Suprapubic skin (tissue), 4 donors: ENCODE measurements at regions not wholly inside any gene's neighbourhood (a gene's known extent, or its start where the extent isn't known, plus 50 kb on each side); places are given as distances from the start of the nearest gene placed in this dataset.

Experiments
- DNase-seq, 2 donors: peaks; one replicate each; pipeline ENCODE4 v3.0.0-alpha.2; 2019; ENCODE audit warnings: low spot score in 2 of 2
- H3K27ac ChIP-seq: fragments of 200-600 bp; sonication (generic); one replicate; pipeline ENCODE4 v1.5.1; 2019
- H3K27me3 ChIP-seq: fragments of 200-600 bp; sonication (generic); one replicate; pipeline ENCODE4 v1.5.1; 2019
- H3K36me3 ChIP-seq: fragments of 200-600 bp; sonication (generic); one replicate; pipeline ENCODE4 v1.5.1; 2019
- H3K4me1 ChIP-seq: fragments of 200-600 bp; sonication (generic); one replicate; pipeline ENCODE4 v1.5.1; 2019
- H3K4me3 ChIP-seq: fragments of 200-600 bp; sonication (generic); one replicate; pipeline ENCODE4 v1.5.1; 2019; ENCODE audit warnings: mild to moderate bottlenecking
- H3K9me3 ChIP-seq: fragments of 200-600 bp; sonication (generic); one replicate; pipeline ENCODE4 v1.5.1; 2019
- EP300 ChIP-seq: sonication (generic); formaldehyde crosslinking; IDR thresholded peaks from one replicate; pipeline ENCODE4 v1.6.1; 2017; ENCODE audit warnings: antibody characterized with exemption
- POLR2A ChIP-seq, 2 donors: fragments of 450-650 bp; IDR thresholded peaks; one replicate each; pipeline ENCODE4 v1.6.1; 2017; ENCODE audit warnings: antibody characterized with exemption in 2 of 2, mild to moderate bottlenecking in 2 of 2, moderate library complexity in 2 of 2
- POLR2AphosphoS5 ChIP-seq, 3 donors: sonication (generic); formaldehyde crosslinking; IDR thresholded peaks; one replicate each; pipeline ENCODE4 v1.6.1; 2017; ENCODE audit warnings: antibody characterized with exemption in 3 of 3
- WGBS: methylation state at CpG from one replicate; pipeline ENCODE4 v1.1.5; 2018; 5-methylcytosine and 5-hydroxymethylcytosine counted together
- TF ChIP-seq, protein P1 (sequence below), 2 donors: fragments of 200-600 bp in 1 of 2; fragments of 450-650 bp in 1 of 2; sonication (generic) in 1 of 2; IDR thresholded peaks; one replicate each; pipeline ENCODE4 v1.5.1; 2016 to 2019; ENCODE audit warnings: antibody characterized with exemption in 2 of 2, mild to moderate bottlenecking in 1 of 2, moderate library complexity in 1 of 2

DNA sequence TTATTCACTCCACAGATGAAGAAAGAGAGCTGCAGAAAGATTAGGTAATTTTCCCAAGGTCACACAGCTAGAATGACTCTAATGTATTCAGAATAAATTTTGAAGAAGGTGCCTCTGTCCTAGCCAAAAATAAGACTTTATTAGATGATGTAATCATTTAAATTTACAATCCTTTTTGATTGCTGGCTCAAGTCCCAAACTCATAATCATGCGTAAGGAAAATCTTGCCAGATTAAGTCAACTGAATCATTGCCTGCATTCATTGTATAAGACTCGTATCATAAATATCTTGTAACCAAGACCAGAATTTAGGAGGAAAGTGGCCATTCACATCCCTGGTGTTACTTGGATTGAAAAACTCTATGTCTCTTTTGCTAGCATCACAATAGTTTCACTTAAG lies 53.1 kb upstream of the STK39 start:
- DNase-seq = no peak
- Histone ChIP-seq H3K27me3 (no peaks in the 10 kb centered on the region), H3K27ac (no peak overlapping the region), H3K4me1 (no peaks in the 10 kb centered on the region), H3K9me3 (no peaks in the 10 kb centered on the region), H3K36me3 (no peaks in the 10 kb centered on the region), H3K4me3 (no peak overlapping the region)
- TF ChIP-seq, protein P1, sequence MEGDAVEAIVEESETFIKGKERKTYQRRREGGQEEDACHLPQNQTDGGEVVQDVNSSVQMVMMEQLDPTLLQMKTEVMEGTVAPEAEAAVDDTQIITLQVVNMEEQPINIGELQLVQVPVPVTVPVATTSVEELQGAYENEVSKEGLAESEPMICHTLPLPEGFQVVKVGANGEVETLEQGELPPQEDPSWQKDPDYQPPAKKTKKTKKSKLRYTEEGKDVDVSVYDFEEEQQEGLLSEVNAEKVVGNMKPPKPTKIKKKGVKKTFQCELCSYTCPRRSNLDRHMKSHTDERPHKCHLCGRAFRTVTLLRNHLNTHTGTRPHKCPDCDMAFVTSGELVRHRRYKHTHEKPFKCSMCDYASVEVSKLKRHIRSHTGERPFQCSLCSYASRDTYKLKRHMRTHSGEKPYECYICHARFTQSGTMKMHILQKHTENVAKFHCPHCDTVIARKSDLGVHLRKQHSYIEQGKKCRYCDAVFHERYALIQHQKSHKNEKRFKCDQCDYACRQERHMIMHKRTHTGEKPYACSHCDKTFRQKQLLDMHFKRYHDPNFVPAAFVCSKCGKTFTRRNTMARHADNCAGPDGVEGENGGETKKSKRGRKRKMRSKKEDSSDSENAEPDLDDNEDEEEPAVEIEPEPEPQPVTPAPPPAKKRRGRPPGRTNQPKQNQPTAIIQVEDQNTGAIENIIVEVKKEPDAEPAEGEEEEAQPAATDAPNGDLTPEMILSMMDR (IDR thresholded peaks at IDR 0.05) = no peak
- TF ChIP-seq POLR2AphosphoS5 (IDR thresholded peaks at IDR 0.05) (no peak), POLR2A (IDR thresholded peaks at IDR 0.05) (no peak), EP300 (no peak)
- 27% methylated on average over 2 of the region's 2 CpGs for WGBS

DNA sequence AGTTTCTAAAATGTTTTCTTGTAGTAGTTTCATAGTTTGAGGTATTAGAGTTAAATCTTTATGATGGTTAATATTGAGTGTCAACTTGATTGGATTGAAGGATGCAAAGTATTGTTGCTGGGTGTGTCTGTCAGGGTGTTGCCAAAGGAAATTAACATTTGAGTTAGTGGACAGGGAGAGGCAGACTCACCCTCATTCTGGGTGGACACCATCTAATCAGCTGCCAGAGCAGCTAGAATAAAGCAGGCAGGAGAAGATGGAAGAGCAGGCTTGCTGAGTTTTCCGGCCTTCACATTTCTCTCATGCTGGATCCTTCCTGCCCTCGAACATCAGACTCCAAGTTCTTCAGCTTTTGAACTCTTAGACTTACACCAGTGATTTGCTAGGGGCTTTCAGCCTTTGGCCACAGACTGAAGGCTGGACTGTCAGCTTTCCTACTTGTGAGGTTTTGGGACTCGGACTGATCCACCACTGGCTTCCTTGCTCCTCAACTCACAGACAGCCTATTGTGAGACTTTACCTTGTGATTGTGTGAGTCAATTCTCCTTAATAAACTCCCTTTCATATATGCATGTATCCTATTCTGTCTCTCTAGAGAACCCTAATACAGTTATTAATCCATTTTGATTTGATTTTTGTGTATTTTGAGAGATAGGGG lies 56.8 kb upstream of the STK39 start:
- no peaks in the 10 kb centered on the region for H3K27me3 ChIP-seq
- H3K27ac ChIP-seq = no peak overlapping the region
- H3K36me3 ChIP-seq = no peaks in the 10 kb centered on the region
- 90% methylated on average over 3 of the region's 3 CpGs for WGBS
- no peak overlapping the region for H3K4me3 ChIP-seq
- TF ChIP-seq, protein P1 (IDR thresholded peaks at IDR 0.05) = no peak
- no peak for TF ChIP-seq EP300
- TF ChIP-seq POLR2A (IDR thresholded peaks at IDR 0.05) = no peak
- no peaks in the 10 kb centered on the region for H3K4me1 ChIP-seq
- H3K9me3 ChIP-seq = no peaks in the 10 kb centered on the region
- no peak for DNase-seq

DNA sequence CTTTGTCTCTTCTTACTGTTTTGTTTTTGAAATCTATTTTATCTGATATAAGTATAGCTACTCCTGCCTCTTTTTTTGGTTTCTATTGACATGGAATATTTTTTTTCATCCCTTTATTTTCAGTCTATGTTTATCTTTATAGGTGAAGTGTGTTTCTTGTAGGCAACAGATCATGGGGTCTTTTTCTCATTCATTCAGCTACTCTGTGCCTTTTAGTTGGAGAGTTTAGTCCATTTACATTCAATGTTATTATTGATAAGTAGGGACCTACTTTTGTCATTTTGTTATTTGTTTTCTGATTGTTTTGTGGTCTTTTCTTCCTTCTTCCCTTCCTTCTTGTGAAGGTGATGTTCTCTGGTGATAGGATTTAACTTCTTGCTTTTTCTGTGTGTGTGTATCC lies 60.0 kb upstream of the STK39 start:
- no peaks in the 10 kb centered on the region for H3K4me1 ChIP-seq
- H3K27ac ChIP-seq = no peak overlapping the region
- no peaks in the 10 kb centered on the region for H3K36me3 ChIP-seq
- H3K4me3 ChIP-seq = no peak overlapping the region
- no peak for TF ChIP-seq POLR2A (IDR thresholded peaks at IDR 0.05)
- no peak for TF ChIP-seq POLR2AphosphoS5 (IDR thresholded peaks at IDR 0.05)
- TF ChIP-seq EP300 = no peak
- TF ChIP-seq, protein P1 (IDR thresholded peaks at IDR 0.05) = no peak
- no peak for DNase-seq
- H3K27me3 ChIP-seq = no peaks in the 10 kb centered on the region
- no peaks in the 10 kb centered on the region for H3K9me3 ChIP-seq

DNA sequence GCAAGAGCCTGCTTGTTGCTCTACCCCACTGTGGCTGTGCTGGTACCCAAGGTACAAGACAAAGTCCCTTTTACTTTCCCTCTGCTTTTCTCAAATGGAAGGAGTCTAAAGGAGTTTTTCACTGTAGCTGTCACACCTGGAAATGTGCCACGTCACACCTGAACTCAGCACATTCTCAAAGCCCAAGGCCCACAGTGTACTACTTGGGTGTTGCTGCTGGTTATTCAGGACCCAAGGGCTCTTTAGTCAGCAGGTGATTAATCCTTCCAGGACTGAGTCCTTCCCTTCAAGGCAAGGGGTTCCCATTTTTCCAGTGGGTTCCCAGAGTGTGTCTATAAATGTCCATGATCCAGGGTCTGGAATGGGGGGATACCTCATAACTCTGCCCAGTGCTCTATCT lies 63.2 kb upstream of the STK39 start:
- no peak for DNase-seq
- H3K27ac ChIP-seq = no peak overlapping the region
- no peak overlapping the region for H3K4me3 ChIP-seq
- no peaks in the 10 kb centered on the region for H3K9me3 ChIP-seq
- TF ChIP-seq POLR2AphosphoS5 (IDR thresholded peaks at IDR 0.05) (no peak), POLR2A (IDR thresholded peaks at IDR 0.05) (no peak), EP300 (no peak)
- TF ChIP-seq, protein P1 (IDR thresholded peaks at IDR 0.05) = no peak
- no peaks in the 10 kb centered on the region for H3K27me3 ChIP-seq
- no peaks in the 10 kb centered on the region for H3K4me1 ChIP-seq
- no peaks in the 10 kb centered on the region for H3K36me3 ChIP-seq
- 91% methylated on average over 1 of the region's 1 CpG for WGBS

DNA sequence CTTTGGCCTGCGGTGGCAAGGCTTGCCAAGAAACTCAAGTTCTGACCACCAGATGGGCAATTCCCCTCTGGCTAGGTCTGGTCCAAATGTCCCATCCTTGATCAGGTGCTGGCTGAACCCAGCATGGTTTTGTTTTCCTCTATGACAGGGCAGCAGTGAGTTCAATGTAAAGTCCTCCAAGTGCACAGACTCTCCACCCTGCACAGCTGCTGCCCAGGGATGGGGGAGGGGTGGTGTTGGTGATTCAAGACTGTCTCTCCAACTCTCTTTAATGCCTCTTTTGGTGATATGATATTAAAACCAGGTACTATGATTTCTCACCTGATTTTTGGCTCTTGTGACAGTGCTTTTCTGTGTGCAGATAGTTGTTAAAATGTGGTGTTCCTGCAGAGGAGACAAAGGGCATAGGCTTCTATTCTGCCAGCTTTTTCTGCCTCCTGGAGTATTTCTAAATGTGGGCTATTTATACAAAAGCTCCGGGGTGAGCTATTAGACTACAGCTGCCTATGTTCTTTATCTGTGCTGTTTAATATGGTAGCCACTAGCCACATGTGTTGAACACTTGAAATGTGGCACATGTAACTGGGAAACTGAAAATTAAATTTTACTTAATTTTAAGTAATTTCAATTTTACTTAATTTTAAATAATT lies 64.0 kb upstream of the STK39 start:
- H3K27me3 ChIP-seq = no peaks in the 10 kb centered on the region
- H3K36me3 ChIP-seq = no peaks in the 10 kb centered on the region
- TF ChIP-seq POLR2AphosphoS5 (IDR thresholded peaks at IDR 0.05) (no peak), EP300 (no peak)
- TF ChIP-seq, protein P1 (IDR thresholded peaks at IDR 0.05) = no peak
- WGBS = 63% methylated on average over 2 of the region's 2 CpGs
- H3K4me1 ChIP-seq = no peaks in the 10 kb centered on the region
- DNase-seq = no peak
- no peaks in the 10 kb centered on the region for H3K9me3 ChIP-seq
- no peak overlapping the region for H3K4me3 ChIP-seq
- no peak overlapping the region for H3K27ac ChIP-seq
